Ishikawa (cell line): ENCODE measurements at regions not wholly inside any gene's neighbourhood (a gene's known extent, or its start where the extent isn't known, plus 50 kb on each side); places are given as distances from the start of the nearest gene placed in this dataset.

Source experiments
- EGR1 ChIP-seq: IDR thresholded peaks from 2 replicates; pipeline ENCODE4 v1.6.1; 2012
- TEAD4 ChIP-seq: IDR thresholded peaks from 2 replicates; pipeline ENCODE4 v1.6.1; 2012
- YY1 ChIP-seq: IDR thresholded peaks from 2 replicates; pipeline ENCODE4 v1.6.1; 2012; ENCODE audit warnings: low read depth
- TF ChIP-seq, protein P1 (sequence below): IDR thresholded peaks from 2 replicates; pipeline ENCODE4 v1.6.1; 2012; ENCODE audit warnings: low read depth, mild to moderate bottlenecking

DNA sequence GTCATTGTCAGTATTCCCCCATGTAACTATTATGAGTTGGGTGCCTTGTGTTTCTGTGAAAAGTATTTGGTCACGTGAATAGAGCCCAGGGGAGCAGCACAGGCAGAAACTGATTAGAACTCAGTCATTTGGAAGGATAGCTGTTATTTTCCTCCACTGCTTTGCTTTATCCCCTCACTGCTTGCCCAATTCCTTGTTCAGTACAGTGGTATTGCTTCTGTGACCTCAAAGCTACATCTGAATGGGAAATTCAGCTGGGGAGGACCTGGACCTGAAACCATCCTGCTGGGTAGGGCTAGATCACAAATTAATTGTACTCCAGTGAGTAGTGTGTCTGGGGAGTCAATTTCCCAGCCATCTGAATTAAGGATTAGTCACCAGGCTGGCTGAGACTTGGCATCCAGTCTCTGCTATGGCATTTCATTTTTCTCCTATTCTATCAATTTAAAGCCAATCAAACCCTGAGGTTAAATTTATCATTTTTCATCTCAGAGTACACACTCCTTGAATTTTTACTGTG is 1231.6 kb upstream of the GYPC start:
- TF ChIP-seq, protein P1, sequence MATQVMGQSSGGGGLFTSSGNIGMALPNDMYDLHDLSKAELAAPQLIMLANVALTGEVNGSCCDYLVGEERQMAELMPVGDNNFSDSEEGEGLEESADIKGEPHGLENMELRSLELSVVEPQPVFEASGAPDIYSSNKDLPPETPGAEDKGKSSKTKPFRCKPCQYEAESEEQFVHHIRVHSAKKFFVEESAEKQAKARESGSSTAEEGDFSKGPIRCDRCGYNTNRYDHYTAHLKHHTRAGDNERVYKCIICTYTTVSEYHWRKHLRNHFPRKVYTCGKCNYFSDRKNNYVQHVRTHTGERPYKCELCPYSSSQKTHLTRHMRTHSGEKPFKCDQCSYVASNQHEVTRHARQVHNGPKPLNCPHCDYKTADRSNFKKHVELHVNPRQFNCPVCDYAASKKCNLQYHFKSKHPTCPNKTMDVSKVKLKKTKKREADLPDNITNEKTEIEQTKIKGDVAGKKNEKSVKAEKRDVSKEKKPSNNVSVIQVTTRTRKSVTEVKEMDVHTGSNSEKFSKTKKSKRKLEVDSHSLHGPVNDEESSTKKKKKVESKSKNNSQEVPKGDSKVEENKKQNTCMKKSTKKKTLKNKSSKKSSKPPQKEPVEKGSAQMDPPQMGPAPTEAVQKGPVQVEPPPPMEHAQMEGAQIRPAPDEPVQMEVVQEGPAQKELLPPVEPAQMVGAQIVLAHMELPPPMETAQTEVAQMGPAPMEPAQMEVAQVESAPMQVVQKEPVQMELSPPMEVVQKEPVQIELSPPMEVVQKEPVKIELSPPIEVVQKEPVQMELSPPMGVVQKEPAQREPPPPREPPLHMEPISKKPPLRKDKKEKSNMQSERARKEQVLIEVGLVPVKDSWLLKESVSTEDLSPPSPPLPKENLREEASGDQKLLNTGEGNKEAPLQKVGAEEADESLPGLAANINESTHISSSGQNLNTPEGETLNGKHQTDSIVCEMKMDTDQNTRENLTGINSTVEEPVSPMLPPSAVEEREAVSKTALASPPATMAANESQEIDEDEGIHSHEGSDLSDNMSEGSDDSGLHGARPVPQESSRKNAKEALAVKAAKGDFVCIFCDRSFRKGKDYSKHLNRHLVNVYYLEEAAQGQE: no peak
- TF ChIP-seq YY1 (no peak), TEAD4 (no peak), EGR1 (no peak)
